RWPE2 (cell line): ENCODE measurements at regions not wholly inside any gene's neighbourhood (a gene's known extent, or its start where the extent isn't known, plus 50 kb on each side); places are given as distances from the start of the nearest gene placed in this dataset.
A peak's percentile ranks its signal among the peaks of the same experiment; 100 is the strongest.

Experiments used
- ATAC-seq: fragments of 200-7000 bp; cut with Tn5 transposase; 3 replicates; pipeline ENCODE4 v1.9.1; 2021; ENCODE audit warnings: low read depth
- DNase-seq: peaks from one replicate; pipeline ENCODE4 v3.0.0-alpha.2; 2020; ENCODE audit warnings: low spot score
- H3K27ac ChIP-seq: fragments of 450-650 bp; 2 replicates; pipeline ENCODE4 v1.5.1; 2017; ENCODE audit warnings: mild to moderate bottlenecking; ENCODE audit not compliant: poor library complexity, severe bottlenecking
- H3K27me3 ChIP-seq: fragments of 250-450 bp; sonication (Bioruptor Pico); 2 replicates; pipeline ENCODE4 v1.5.1; 2021; ENCODE audit warnings: mild to moderate bottlenecking, moderate library complexity; ENCODE audit not compliant: insufficient read depth, poor library complexity, severe bottlenecking
- H3K36me3 ChIP-seq: fragments of 250-450 bp; sonication (Bioruptor Pico); 2 replicates; pipeline ENCODE4 v1.5.1; 2020; ENCODE audit warnings: low read depth, mild to moderate bottlenecking, moderate library complexity
- H3K4me1 ChIP-seq: fragments of 250-450 bp; sonication (Bioruptor Pico); 2 replicates; pipeline ENCODE4 v1.5.1; 2021; ENCODE audit warnings: mild to moderate bottlenecking, moderate library complexity; ENCODE audit not compliant: insufficient read depth, poor library complexity, severe bottlenecking
- H3K4me3 ChIP-seq: fragments of 250-450 bp; sonication (Bioruptor Pico); 2 replicates; pipeline ENCODE4 v1.5.1; 2021; ENCODE audit warnings: mild to moderate bottlenecking, moderate library complexity; ENCODE audit not compliant: severe bottlenecking
- H3K9me3 ChIP-seq: fragments of 250-450 bp; sonication (Bioruptor Pico); 2 replicates; pipeline ENCODE4 v1.5.1; 2021; ENCODE audit warnings: mild to moderate bottlenecking, moderate library complexity; ENCODE audit not compliant: severe bottlenecking
- TF ChIP-seq, protein P1 (sequence below): fragments of 450-650 bp; IDR thresholded peaks from one replicate; pipeline ENCODE4 v1.5.1; 2017; ENCODE audit warnings: mild to moderate bottlenecking, moderate library complexity; ENCODE audit not compliant: poor library complexity, severe bottlenecking

- Histone ChIP-seq H3K4me1 (peaks cover 4% of the 10 kb centered on the region), H3K4me3 (no peak overlapping the region), H3K27ac (no peak overlapping the region), H3K36me3 (no peaks in the 10 kb centered on the region), H3K27me3 (no peaks in the 10 kb centered on the region), H3K9me3 (no peaks in the 10 kb centered on the region)
- ATAC-seq (no peak), DNase-seq (no peak)
- TF ChIP-seq, protein P1, sequence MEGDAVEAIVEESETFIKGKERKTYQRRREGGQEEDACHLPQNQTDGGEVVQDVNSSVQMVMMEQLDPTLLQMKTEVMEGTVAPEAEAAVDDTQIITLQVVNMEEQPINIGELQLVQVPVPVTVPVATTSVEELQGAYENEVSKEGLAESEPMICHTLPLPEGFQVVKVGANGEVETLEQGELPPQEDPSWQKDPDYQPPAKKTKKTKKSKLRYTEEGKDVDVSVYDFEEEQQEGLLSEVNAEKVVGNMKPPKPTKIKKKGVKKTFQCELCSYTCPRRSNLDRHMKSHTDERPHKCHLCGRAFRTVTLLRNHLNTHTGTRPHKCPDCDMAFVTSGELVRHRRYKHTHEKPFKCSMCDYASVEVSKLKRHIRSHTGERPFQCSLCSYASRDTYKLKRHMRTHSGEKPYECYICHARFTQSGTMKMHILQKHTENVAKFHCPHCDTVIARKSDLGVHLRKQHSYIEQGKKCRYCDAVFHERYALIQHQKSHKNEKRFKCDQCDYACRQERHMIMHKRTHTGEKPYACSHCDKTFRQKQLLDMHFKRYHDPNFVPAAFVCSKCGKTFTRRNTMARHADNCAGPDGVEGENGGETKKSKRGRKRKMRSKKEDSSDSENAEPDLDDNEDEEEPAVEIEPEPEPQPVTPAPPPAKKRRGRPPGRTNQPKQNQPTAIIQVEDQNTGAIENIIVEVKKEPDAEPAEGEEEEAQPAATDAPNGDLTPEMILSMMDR, result no peak
These were observed 680.5 kb downstream of the MECOM start for GRCh38 chr3:168983046-168983445.

GRCh38 chr3:168981396-168981795 is 682.1 kb downstream of the MECOM start:
- DNase-seq (no peak), ATAC-seq (peak; percentile 58; the same call in 2 of the 3 replicates)
- peaks cover 4% of the 10 kb centered on the region for H3K4me1 ChIP-seq
- no peaks in the 10 kb centered on the region for H3K36me3 ChIP-seq
- no peaks in the 10 kb centered on the region for H3K27me3 ChIP-seq
- no peak overlapping the region for H3K4me3 ChIP-seq
- no peaks in the 10 kb centered on the region for H3K9me3 ChIP-seq
- H3K27ac ChIP-seq, result no peak overlapping the region
- TF ChIP-seq, protein P1, result no peak

- DNase-seq (no peak), ATAC-seq (no peak)
- H3K27ac ChIP-seq, result no peak overlapping the region
- TF ChIP-seq, protein P1, result no peak
- H3K4me3 ChIP-seq, result no peak overlapping the region
- peaks cover 4% of the 10 kb centered on the region for H3K4me1 ChIP-seq
- no peaks in the 10 kb centered on the region for H3K9me3 ChIP-seq
- no peaks in the 10 kb centered on the region for H3K36me3 ChIP-seq
- H3K27me3 ChIP-seq, result no peaks in the 10 kb centered on the region
These were observed 685.7 kb downstream of the MECOM start for GRCh38 chr3:168977716-168978374.

GRCh38 chr3:168976969-168977368 is 686.5 kb downstream of the MECOM start:
- H3K36me3 ChIP-seq, result no peaks in the 10 kb centered on the region

GRCh38 chr3:168975576-168975975 is 687.9 kb downstream of the MECOM start:
- no peak overlapping the region for H3K4me3 ChIP-seq
- no peaks in the 10 kb centered on the region for H3K36me3 ChIP-seq
- TF ChIP-seq, protein P1, result no peak
- no peaks in the 10 kb centered on the region for H3K9me3 ChIP-seq
- no peak for DNase-seq
- ATAC-seq, result no peak
- no peak overlapping the region for H3K27ac ChIP-seq
- no peaks in the 10 kb centered on the region for H3K27me3 ChIP-seq
- no peaks in the 10 kb centered on the region for H3K4me1 ChIP-seq

More at GRCh38 chr3:168976969-168977368, 686.5 kb downstream of the MECOM start:
- H3K4me1 ChIP-seq, result peaks cover 4% of the 10 kb centered on the region
- TF ChIP-seq, protein P1, result no peak
- no peak overlapping the region for H3K27ac ChIP-seq
- DNase-seq (no peak), ATAC-seq (no peak)
- H3K4me3 ChIP-seq, result no peak overlapping the region
- no peaks in the 10 kb centered on the region for H3K27me3 ChIP-seq
- no peaks in the 10 kb centered on the region for H3K9me3 ChIP-seq
